Adrenal gland (tissue), 9 donors: ENCODE measurements at regions not wholly inside any gene's neighbourhood (a gene's known extent, or its start where the extent isn't known, plus 50 kb on each side); places are given as distances from the start of the nearest gene placed in this dataset.

ENCODE experiments used
- DNase-seq, 7 donors: peaks; one replicate each; pipeline ENCODE4 v3.0.0-alpha.2; 2019 to 2020
- H3K27ac ChIP-seq, 5 donors: fragments of 200-600 bp; sonication (generic) in 4 of 5; 1 replicate in 3 of 5; 2 replicates in 2 of 5; pipeline versions ENCODE4 v1.5.1 to v1.8.0; 2016 to 2020; ENCODE audit warnings: mild to moderate bottlenecking in 1 of 5
- H3K27me3 ChIP-seq: fragments of 200-600 bp; 2 replicates; pipeline ENCODE4 v1.8.0; 2021
- H3K36me3 ChIP-seq, 2 donors: fragments of 200-600 bp; replicated peaks in 1 of 2; 1 replicate in 1 of 2; 2 replicates in 1 of 2; pipeline versions ENCODE4 v1.5.1 to v1.8.0; 2018 to 2022
- H3K4me1 ChIP-seq, 2 donors: fragments of 200-600 bp; replicated peaks in 1 of 2; 1 replicate in 1 of 2; 2 replicates in 1 of 2; pipeline versions ENCODE4 v1.5.1 to v1.8.0; 2018 to 2021
- H3K4me3 ChIP-seq, 4 donors: fragments of 200-600 bp; sonication (generic) in 3 of 4; one replicate each; pipeline ENCODE4 v1.5.1; 2016 to 2018
- H3K9me3 ChIP-seq, 3 donors: fragments of 200-600 bp; sonication (generic) in 1 of 3; replicated peaks in 1 of 3; 1 replicate in 2 of 3; 2 replicates in 1 of 3; pipeline versions ENCODE4 v1.5.1 to v1.8.0; 2016 to 2021
- POLR2A ChIP-seq, 2 donors: fragments of 450-650 bp; IDR thresholded peaks; one replicate each; pipeline ENCODE4 v1.6.1; 2017; ENCODE audit warnings: antibody characterized with exemption in 2 of 2, mild to moderate bottlenecking in 2 of 2, moderate library complexity in 1 of 2
- WGBS, 4 donors: extraction: QIAGEN DNeasy Blood & Tissue Kit in 2 of 4; methylation state at CpG; one replicate each; pipeline versions ENCODE4 v1.1.5 to v1.1.7; 2013 to 2017; 5-methylcytosine and 5-hydroxymethylcytosine counted together
- intact Hi-C, 2 donors: fragments of 100-400 bp; cut with DNase I; formaldehyde crosslinking; loops; one replicate each; pipeline versions ENCODE4 v1.14.1 to v1.15.0; 2022 to 2023
- TF ChIP-seq, protein P1 (sequence below), 6 experiments: fragments of 450-650 bp in 4 of 6; fragments of 200-600 bp in 2 of 6; sonication (generic) in 1 of 6; IDR thresholded peaks; 1 replicate in 5 of 6; 2 replicates in 1 of 6; pipeline versions ENCODE4 v1.5.1 to v1.8.0; 2016 to 2021; ENCODE audit warnings: antibody characterized with exemption in 6 of 6, mild to moderate bottlenecking in 2 of 6, moderate library complexity in 1 of 6
- donor health status: healthy with polysubstance abuse.
- donor health status: Bipolar disorder and iron deficiency.
- donor health status: DM: yes; HTN: yes; CAD: no.
- donor health status: DM: no; HTN: no; CAD: no.
- donor health status: DM: no; HTN: no; CAD: no.

GRCh38 chr1:58392083-58392482 lies 154.4 kb downstream of the OMA1 start:
- Histone ChIP-seq H3K4me1 (no peaks in the 10 kb centered on the region), H3K9me3 (no peaks in the 10 kb centered on the region), H3K36me3 (no peaks in the 10 kb centered on the region), H3K4me3 (no peak overlapping the region), H3K27ac (no peak overlapping the region), H3K27me3 (no peaks in the 10 kb centered on the region)
- intact Hi-C loops = no loop called here
- no peak for DNase-seq
- TF ChIP-seq, protein P1, sequence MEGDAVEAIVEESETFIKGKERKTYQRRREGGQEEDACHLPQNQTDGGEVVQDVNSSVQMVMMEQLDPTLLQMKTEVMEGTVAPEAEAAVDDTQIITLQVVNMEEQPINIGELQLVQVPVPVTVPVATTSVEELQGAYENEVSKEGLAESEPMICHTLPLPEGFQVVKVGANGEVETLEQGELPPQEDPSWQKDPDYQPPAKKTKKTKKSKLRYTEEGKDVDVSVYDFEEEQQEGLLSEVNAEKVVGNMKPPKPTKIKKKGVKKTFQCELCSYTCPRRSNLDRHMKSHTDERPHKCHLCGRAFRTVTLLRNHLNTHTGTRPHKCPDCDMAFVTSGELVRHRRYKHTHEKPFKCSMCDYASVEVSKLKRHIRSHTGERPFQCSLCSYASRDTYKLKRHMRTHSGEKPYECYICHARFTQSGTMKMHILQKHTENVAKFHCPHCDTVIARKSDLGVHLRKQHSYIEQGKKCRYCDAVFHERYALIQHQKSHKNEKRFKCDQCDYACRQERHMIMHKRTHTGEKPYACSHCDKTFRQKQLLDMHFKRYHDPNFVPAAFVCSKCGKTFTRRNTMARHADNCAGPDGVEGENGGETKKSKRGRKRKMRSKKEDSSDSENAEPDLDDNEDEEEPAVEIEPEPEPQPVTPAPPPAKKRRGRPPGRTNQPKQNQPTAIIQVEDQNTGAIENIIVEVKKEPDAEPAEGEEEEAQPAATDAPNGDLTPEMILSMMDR (IDR thresholded peaks at IDR 0.05) = no peak
- TF ChIP-seq POLR2A (IDR thresholded peaks at IDR 0.05) = no peak
- WGBS, 4 donors = 69 to 85% (median 80%) methylated on average over 6 of the region's 6 CpGs

GRCh38 chr1:58391514-58391913 lies 155.0 kb downstream of the OMA1 start:
- 81 to 87% (median 84%) methylated on average over 3 of the region's 3 CpGs for WGBS, 4 donors
- Histone ChIP-seq H3K4me1 (no peaks in the 10 kb centered on the region), H3K9me3 (no peaks in the 10 kb centered on the region), H3K27ac (no peak overlapping the region), H3K36me3 (no peaks in the 10 kb centered on the region), H3K27me3 (no peaks in the 10 kb centered on the region), H3K4me3 (no peak overlapping the region)
- TF ChIP-seq POLR2A (IDR thresholded peaks at IDR 0.05) = no peak
- TF ChIP-seq, protein P1 (IDR thresholded peaks at IDR 0.05) = no peak
- DNase-seq = no peak
- intact Hi-C loops = no loop called here

GRCh38 chr1:58391056-58391455 lies 155.5 kb downstream of the OMA1 start:
- intact Hi-C loops = no loop called here
- H3K27me3 ChIP-seq = no peaks in the 10 kb centered on the region
- no peaks in the 10 kb centered on the region for H3K36me3 ChIP-seq
- no peak for DNase-seq
- no peaks in the 10 kb centered on the region for H3K4me1 ChIP-seq
- 68 to 83% (median 78%) methylated on average over 5 of the region's 5 CpGs for WGBS, 4 donors
- TF ChIP-seq, protein P1 (IDR thresholded peaks at IDR 0.05) = no peak
- no peak for TF ChIP-seq POLR2A (IDR thresholded peaks at IDR 0.05)
- no peaks in the 10 kb centered on the region for H3K9me3 ChIP-seq
- H3K27ac ChIP-seq = no peak overlapping the region
- H3K4me3 ChIP-seq = no peak overlapping the region

GRCh38 chr1:58390091-58390490 lies 156.4 kb downstream of the OMA1 start:
- 76 to 91% (median 85%) methylated on average over 1 of the region's 1 CpG for WGBS, 4 donors
- intact Hi-C loops = no loop called here
- Histone ChIP-seq H3K36me3 (no peaks in the 10 kb centered on the region), H3K27ac (no peak overlapping the region), H3K27me3 (no peaks in the 10 kb centered on the region), H3K4me3 (no peak overlapping the region), H3K9me3 (no peaks in the 10 kb centered on the region), H3K4me1 (no peaks in the 10 kb centered on the region)
- TF ChIP-seq, protein P1 (IDR thresholded peaks at IDR 0.05) = no peak
- TF ChIP-seq POLR2A (IDR thresholded peaks at IDR 0.05) = no peak
- no peak for DNase-seq
